ENCODE measurements at regions not wholly inside any gene's neighbourhood (a gene's known extent, or its start where the extent isn't known, plus 50 kb on each side); places are given as distances from the start of the nearest gene placed in this dataset.

GRCh38 chr2:56624181-56624580 lies 440.4 kb downstream of the CCDC85A start:
- no peak for DNase-seq

GRCh38 chr2:56626927-56627326 lies 443.1 kb downstream of the CCDC85A start:
- DNase-seq: no peak

- DNase-seq: no peak
Measured at GRCh38 chr2:56630286-56630685, 446.5 kb downstream of the CCDC85A start.

GRCh38 chr2:56647997-56648396 lies 464.2 kb downstream of the CCDC85A start:
- no peak for DNase-seq

GRCh38 chr2:56648802-56649201 lies 465.0 kb downstream of the CCDC85A start:
- DNase-seq: no peak

- DNase-seq: no peak
Measured at GRCh38 chr2:56654936-56655335, 471.1 kb downstream of the CCDC85A start.

- no peak for DNase-seq
Measured at GRCh38 chr2:56656826-56657225, 473.0 kb downstream of the CCDC85A start.

GRCh38 chr2:56666777-56667176 lies 483.0 kb downstream of the CCDC85A start:
- no peak for DNase-seq

- no peak for DNase-seq
Measured at GRCh38 chr2:56671973-56672569, 488.3 kb downstream of the CCDC85A start.

GRCh38 chr2:56674084-56674483 lies 490.3 kb downstream of the CCDC85A start:
- no peak for DNase-seq

GRCh38 chr2:56676966-56677365 lies 493.2 kb downstream of the CCDC85A start:
- DNase-seq: no peak

GRCh38 chr2:56680971-56681631 lies 497.3 kb downstream of the CCDC85A start:
- no peak for DNase-seq

GRCh38 chr2:56681659-56682396 lies 498.0 kb downstream of the CCDC85A start:
- DNase-seq: no peak

- DNase-seq: no peak
Measured at GRCh38 chr2:56682397-56682760, 498.6 kb downstream of the CCDC85A start.

- DNase-seq: no peak
Measured at GRCh38 chr2:56684327-56684726, 500.5 kb downstream of the CCDC85A start.

- no peak for DNase-seq
Measured at GRCh38 chr2:56685205-56685604, 501.4 kb downstream of the CCDC85A start.

- DNase-seq: no peak
Measured at GRCh38 chr2:56687169-56687568, 503.4 kb downstream of the CCDC85A start.

GRCh38 chr2:56688661-56689060 lies 504.9 kb downstream of the CCDC85A start:
- DNase-seq: no peak

GRCh38 chr2:56693501-56693900 lies 509.7 kb downstream of the CCDC85A start:
- DNase-seq: no peak

- no peak for DNase-seq
Measured at GRCh38 chr2:56703001-56703400, 519.2 kb downstream of the CCDC85A start.

- no peak for DNase-seq
Measured at GRCh38 chr2:56705713-56706112, 521.9 kb downstream of the CCDC85A start.

- DNase-seq: no peak
Measured at GRCh38 chr2:56707218-56707617, 523.4 kb downstream of the CCDC85A start.

- DNase-seq: no peak
Measured at GRCh38 chr2:56707650-56708049, 523.9 kb downstream of the CCDC85A start.

- DNase-seq: no peak
Measured at GRCh38 chr2:56709181-56709580, 525.4 kb downstream of the CCDC85A start.
